Glutamatergic neuron (in vitro differentiated cells): ENCODE measurements at regions not wholly inside any gene's neighbourhood (a gene's known extent, or its start where the extent isn't known, plus 50 kb on each side); places are given as distances from the start of the nearest gene placed in this dataset.

Experiments used
- DNase-seq: peaks from one replicate; pipeline ENCODE4 v3.0.0; 2022
- H3K27ac Mint-ChIP-seq: one replicate; pipeline ENCODE4 v1.8.0; 2020; ENCODE audit warnings: mild to moderate bottlenecking, mixed read lengths, inconsistent platforms; ENCODE audit not compliant: unreplicated experiment
- H3K27me3 Mint-ChIP-seq: one replicate; pipeline ENCODE4 v1.8.0; 2020; ENCODE audit warnings: mild to moderate bottlenecking, moderate library complexity, mixed read lengths, inconsistent platforms; ENCODE audit not compliant: unreplicated experiment
- H3K36me3 Mint-ChIP-seq: one replicate; pipeline ENCODE4 v1.8.0; 2020; ENCODE audit warnings: mild to moderate bottlenecking, mixed read lengths, inconsistent platforms; ENCODE audit not compliant: unreplicated experiment
- H3K4me1 Mint-ChIP-seq: one replicate; pipeline ENCODE4 v1.8.0; 2020; ENCODE audit warnings: mild to moderate bottlenecking, low read depth, mixed read lengths, inconsistent platforms; ENCODE audit not compliant: unreplicated experiment
- H3K4me3 Mint-ChIP-seq: one replicate; pipeline ENCODE4 v1.8.0; 2020; ENCODE audit warnings: mild to moderate bottlenecking, mixed read lengths, inconsistent platforms; ENCODE audit not compliant: unreplicated experiment
- H3K9me3 Mint-ChIP-seq: one replicate; pipeline ENCODE4 v1.8.0; 2020; ENCODE audit warnings: mild to moderate bottlenecking, moderate library complexity, mixed read lengths, inconsistent platforms; ENCODE audit not compliant: unreplicated experiment
- CTCF ChIP-seq: fragments of 200-600 bp; sonication (generic); IDR thresholded peaks from one replicate; pipeline ENCODE4 v1.5.0; 2021; ENCODE audit not compliant: partially characterized antibody, unreplicated experiment

GRCh38 chr2:434625-435024 lies 146.7 kb upstream of the ALKAL2 start:
- Mint-ChIP-seq H3K27me3 (no peaks in the 10 kb centered on the region), H3K36me3 (no peaks in the 10 kb centered on the region), H3K4me3 (no peak overlapping the region), H3K27ac (no peak overlapping the region), H3K9me3 (peaks cover 1% of the 10 kb centered on the region), H3K4me1 (peaks cover 15% of the 10 kb centered on the region)
- no peak for DNase-seq
- TF ChIP-seq CTCF: no peak

GRCh38 chr2:433216-433615 lies 145.3 kb upstream of the ALKAL2 start:
- H3K9me3 Mint-ChIP-seq: peaks cover 2% of the 10 kb centered on the region

GRCh38 chr2:430291-431040 lies 142.6 kb upstream of the ALKAL2 start:
- Mint-ChIP-seq H3K36me3 (no peaks in the 10 kb centered on the region), H3K27ac (no peak overlapping the region), H3K9me3 (peaks cover 12% of the 10 kb centered on the region), H3K4me3 (no peak overlapping the region), H3K27me3 (peaks cover 5% of the 10 kb centered on the region), H3K4me1 (no peaks in the 10 kb centered on the region)
- no peak for DNase-seq
- no peak for TF ChIP-seq CTCF

More at GRCh38 chr2:433216-433615, 145.3 kb upstream of the ALKAL2 start:
- Mint-ChIP-seq H3K36me3 (no peaks in the 10 kb centered on the region), H3K4me3 (no peak overlapping the region), H3K4me1 (peaks cover 7% of the 10 kb centered on the region), H3K27me3 (no peaks in the 10 kb centered on the region), H3K27ac (no peak overlapping the region)
- DNase-seq: no peak
- no peak for TF ChIP-seq CTCF

GRCh38 chr2:429575-430254 lies 141.8 kb upstream of the ALKAL2 start:
- peaks cover 12% of the 10 kb centered on the region for H3K9me3 Mint-ChIP-seq
- H3K4me1 Mint-ChIP-seq: no peaks in the 10 kb centered on the region
- no peaks in the 10 kb centered on the region for H3K36me3 Mint-ChIP-seq
- DNase-seq: no peak
- H3K27me3 Mint-ChIP-seq: peaks cover 5% of the 10 kb centered on the region
- no peak overlapping the region for H3K27ac Mint-ChIP-seq
- no peak for TF ChIP-seq CTCF
- H3K4me3 Mint-ChIP-seq: no peak overlapping the region

- DNase-seq: no peak
- H3K4me3 Mint-ChIP-seq: no peak overlapping the region
- peaks cover 5% of the 10 kb centered on the region for H3K27me3 Mint-ChIP-seq
- no peaks in the 10 kb centered on the region for H3K36me3 Mint-ChIP-seq
- no peaks in the 10 kb centered on the region for H3K4me1 Mint-ChIP-seq
- peaks cover 12% of the 10 kb centered on the region for H3K9me3 Mint-ChIP-seq
- TF ChIP-seq CTCF: no peak
- no peak overlapping the region for H3K27ac Mint-ChIP-seq
Observed at GRCh38 chr2:429142-429541, 141.3 kb upstream of the ALKAL2 start.
